GM23338 (cell line): ENCODE measurements at regions not wholly inside any gene's neighbourhood (a gene's known extent, or its start where the extent isn't known, plus 50 kb on each side); places are given as distances from the start of the nearest gene placed in this dataset.

Experiments used
- ATAC-seq: fragments of 200-7000 bp; cut with Tn5 transposase; 3 replicates; pipeline ENCODE4 v1.9.1; 2020
- DNase-seq: peaks from one replicate; pipeline ENCODE4 v3.0.0-alpha.2; 2015; ENCODE audit warnings: low spot score
- H2AFZ ChIP-seq: fragments of 200-600 bp; sonication (generic); 2 replicates; pipeline ENCODE4 v1.8.0; 2016; ENCODE audit warnings: antibody characterized with exemption, mild to moderate bottlenecking, moderate library complexity
- H3F3A ChIP-seq: fragments of 200-600 bp; sonication (generic); replicated peaks from 2 replicates; pipeline ENCODE4 v1.8.0; 2017; ENCODE audit warnings: antibody characterized with exemption, mixed run types, low read depth
- H3K27ac ChIP-seq: fragments of 200-600 bp; sonication (generic); 2 replicates; pipeline ENCODE4 v1.6.1; 2016; ENCODE audit warnings: low read depth
- H3K27me3 ChIP-seq: fragments of 200-600 bp; sonication (generic); 2 replicates; pipeline ENCODE4 v1.8.0; 2016; ENCODE audit warnings: mild to moderate bottlenecking, mixed run types, moderate library complexity; ENCODE audit not compliant: insufficient read depth
- H3K36me3 ChIP-seq: fragments of 200-600 bp; sonication (generic); 2 replicates; pipeline ENCODE4 v1.8.0; 2016; ENCODE audit warnings: mild to moderate bottlenecking; ENCODE audit not compliant: insufficient read depth
- H3K4me1 ChIP-seq: fragments of 200-600 bp; sonication (generic); 2 replicates; pipeline ENCODE4 v1.8.0; 2016; ENCODE audit warnings: mild to moderate bottlenecking, moderate library complexity; ENCODE audit not compliant: insufficient read depth
- H3K4me2 ChIP-seq: fragments of 200-600 bp; sonication (generic); 2 replicates; pipeline ENCODE4 v1.7.1; 2017; ENCODE audit warnings: mixed run types
- H3K4me3 ChIP-seq: fragments of 200-600 bp; sonication (generic); 2 replicates; pipeline ENCODE4 v1.6.1; 2016; ENCODE audit warnings: mixed run types
- H3K79me2 ChIP-seq: fragments of 200-600 bp; sonication (generic); replicated peaks from 2 replicates; pipeline ENCODE4 v1.8.0; 2017; ENCODE audit warnings: mild to moderate bottlenecking; ENCODE audit not compliant: insufficient read depth
- H3K9me2 ChIP-seq: fragments of 200-600 bp; sonication (generic); 2 replicates; pipeline ENCODE4 v1.8.0; 2017; ENCODE audit not compliant: insufficient read depth
- H4K20me1 ChIP-seq: fragments of 200-600 bp; sonication (generic); replicated peaks from 2 replicates; pipeline ENCODE4 v1.8.0; 2017; ENCODE audit warnings: mild to moderate bottlenecking; ENCODE audit not compliant: insufficient read depth
- H3K27ac Mint-ChIP-seq: 2 replicates; pipeline ENCODE4 v1.8.0; 2020; ENCODE audit warnings: inconsistent platforms, mild to moderate bottlenecking, moderate library complexity, mixed read lengths
- H3K27me3 Mint-ChIP-seq: 3 replicates; pipeline ENCODE4 v1.8.0; 2022; ENCODE audit warnings: low read depth, mild to moderate bottlenecking, moderate library complexity, mixed read lengths, inconsistent platforms; ENCODE audit not compliant: insufficient read depth, poor library complexity
- H3K36me3 Mint-ChIP-seq: 3 replicates; pipeline ENCODE4 v1.8.0; 2021; ENCODE audit warnings: low read depth, mild to moderate bottlenecking, inconsistent platforms, moderate library complexity, mixed read lengths
- H3K4me1 Mint-ChIP-seq: 3 replicates; pipeline ENCODE4 v1.8.0; 2020; ENCODE audit warnings: mild to moderate bottlenecking, inconsistent platforms, mixed read lengths
- H3K4me3 Mint-ChIP-seq: 3 replicates; pipeline ENCODE4 v1.8.0; 2021; ENCODE audit warnings: moderate library complexity, mild to moderate bottlenecking, inconsistent platforms, mixed read lengths
- H3K9me3 Mint-ChIP-seq: 3 replicates; pipeline ENCODE4 v1.8.0; 2020; ENCODE audit warnings: moderate library complexity, mild to moderate bottlenecking, inconsistent platforms, mixed read lengths
- CREB1 ChIP-seq: fragments of 250-450 bp; sonication (Bioruptor Pico); IDR thresholded peaks from 2 replicates; pipeline ENCODE4 v1.5.0; 2020; ENCODE audit warnings: low read depth, mild to moderate bottlenecking, moderate library complexity
- EZH2 ChIP-seq: fragments of 200-600 bp; sonication (generic); IDR thresholded peaks from one replicate; pipeline ENCODE4 v1.8.0; 2017; ENCODE audit warnings: antibody characterized with exemption, mild to moderate bottlenecking, low read depth; ENCODE audit not compliant: unreplicated experiment
- EZH2phosphoT487 ChIP-seq: fragments of 200-600 bp; sonication (generic); IDR thresholded peaks from one replicate; pipeline ENCODE4 v1.8.1; 2018; ENCODE audit warnings: antibody characterized with exemption; ENCODE audit not compliant: unreplicated experiment
- JUNB ChIP-seq: IDR thresholded peaks from one replicate; pipeline ENCODE4 v1.6.1; 2016; ENCODE audit warnings: antibody characterized with exemption; ENCODE audit not compliant: unreplicated experiment
- NANOG ChIP-seq: IDR thresholded peaks from 2 replicates; pipeline ENCODE4 v1.6.1; 2016; ENCODE audit warnings: antibody characterized with exemption, borderline replicate concordance
- POLR2AphosphoS5 ChIP-seq: IDR thresholded peaks from 2 replicates; pipeline ENCODE4 v1.6.1; 2016; ENCODE audit warnings: antibody characterized with exemption, low read depth
- STAT1 ChIP-seq: IDR thresholded peaks from one replicate; pipeline ENCODE4 v1.6.1; 2016; ENCODE audit warnings: antibody characterized with exemption; ENCODE audit not compliant: unreplicated experiment
- ZNF114 ChIP-seq: fragments of 250-450 bp; sonication (Bioruptor Pico); IDR thresholded peaks from 2 replicates; pipeline ENCODE4 v1.5.0; 2020; ENCODE audit warnings: mild to moderate bottlenecking, moderate library complexity
- ZNF331 ChIP-seq: fragments of 250-450 bp; sonication (Bioruptor Pico); IDR thresholded peaks from 2 replicates; pipeline ENCODE4 v1.5.0; 2020; ENCODE audit warnings: low read depth, mild to moderate bottlenecking, moderate library complexity
- TF ChIP-seq, protein P1 (sequence below), 2 experiments: fragments of 200-600 bp in 1 of 2; sonication (generic) in 1 of 2; conservative IDR thresholded peaks; 2 replicates each; pipeline versions ENCODE4 v1.5.1 to v1.6.1; 2016 to 2017; ENCODE audit warnings: antibody characterized with exemption in 2 of 2, low read depth in 2 of 2, mild to moderate bottlenecking in 2 of 2, moderate library complexity in 1 of 2
- TF ChIP-seq, protein P2 (sequence below): IDR thresholded peaks from one replicate; pipeline ENCODE4 v1.6.1; 2018; ENCODE audit warnings: antibody characterized with exemption; ENCODE audit not compliant: unreplicated experiment
- TF ChIP-seq, protein P3 (sequence below): IDR thresholded peaks from 2 replicates; pipeline ENCODE4 v1.6.1; 2016; ENCODE audit warnings: antibody characterized with exemption
- TF ChIP-seq, protein P4 (sequence below): fragments of 250-450 bp; sonication (Bioruptor Pico); IDR thresholded peaks from 2 replicates; pipeline ENCODE4 v1.5.0; 2020; ENCODE audit warnings: mild to moderate bottlenecking, moderate library complexity

DNA sequence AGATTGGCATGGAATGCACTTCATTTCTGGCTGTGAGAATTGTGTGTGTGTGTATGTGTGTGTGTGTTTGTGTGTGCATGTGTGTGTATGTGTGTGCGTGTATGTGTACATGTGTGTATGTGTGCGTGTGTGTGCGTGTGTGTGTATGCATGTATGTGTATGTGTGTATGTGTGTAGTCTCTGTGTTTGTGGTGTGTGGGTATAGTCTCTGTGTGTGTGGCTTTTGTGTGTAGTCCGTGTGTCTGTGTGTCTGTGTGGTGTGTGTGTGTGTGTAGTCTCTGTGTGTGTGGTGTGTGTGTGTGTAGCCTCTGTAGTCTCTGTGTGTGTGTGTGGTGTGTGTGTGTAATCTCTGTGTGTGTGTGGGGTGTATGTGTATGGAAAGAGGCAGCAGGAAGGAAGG, 247.3 kb upstream of the SOX11 start:
- Mint-ChIP-seq H3K27ac (no peak overlapping the region), H3K4me1 (no peaks in the 10 kb centered on the region), H3K4me3 (no peak overlapping the region), H3K36me3 (peaks cover 6% of the 10 kb centered on the region; the same call in 1 of the 3 replicates), H3K9me3 (peaks cover 62% of the 10 kb centered on the region), H3K27me3 (no peaks in the 10 kb centered on the region)
- H3K4me2 ChIP-seq: no peak overlapping the region
- no peaks in the 10 kb centered on the region for H4K20me1 ChIP-seq
- DNase-seq: no peak
- H3K36me3 ChIP-seq: no peaks in the 10 kb centered on the region
- H3K27ac ChIP-seq: no peak overlapping the region
- TF ChIP-seq EZH2: no peak
- TF ChIP-seq, protein P1, sequence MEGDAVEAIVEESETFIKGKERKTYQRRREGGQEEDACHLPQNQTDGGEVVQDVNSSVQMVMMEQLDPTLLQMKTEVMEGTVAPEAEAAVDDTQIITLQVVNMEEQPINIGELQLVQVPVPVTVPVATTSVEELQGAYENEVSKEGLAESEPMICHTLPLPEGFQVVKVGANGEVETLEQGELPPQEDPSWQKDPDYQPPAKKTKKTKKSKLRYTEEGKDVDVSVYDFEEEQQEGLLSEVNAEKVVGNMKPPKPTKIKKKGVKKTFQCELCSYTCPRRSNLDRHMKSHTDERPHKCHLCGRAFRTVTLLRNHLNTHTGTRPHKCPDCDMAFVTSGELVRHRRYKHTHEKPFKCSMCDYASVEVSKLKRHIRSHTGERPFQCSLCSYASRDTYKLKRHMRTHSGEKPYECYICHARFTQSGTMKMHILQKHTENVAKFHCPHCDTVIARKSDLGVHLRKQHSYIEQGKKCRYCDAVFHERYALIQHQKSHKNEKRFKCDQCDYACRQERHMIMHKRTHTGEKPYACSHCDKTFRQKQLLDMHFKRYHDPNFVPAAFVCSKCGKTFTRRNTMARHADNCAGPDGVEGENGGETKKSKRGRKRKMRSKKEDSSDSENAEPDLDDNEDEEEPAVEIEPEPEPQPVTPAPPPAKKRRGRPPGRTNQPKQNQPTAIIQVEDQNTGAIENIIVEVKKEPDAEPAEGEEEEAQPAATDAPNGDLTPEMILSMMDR (conservative IDR thresholded peaks at IDR 0.05; ENCODE audit: low read depth in 2 of 2): no peak
- TF ChIP-seq, protein P2, sequence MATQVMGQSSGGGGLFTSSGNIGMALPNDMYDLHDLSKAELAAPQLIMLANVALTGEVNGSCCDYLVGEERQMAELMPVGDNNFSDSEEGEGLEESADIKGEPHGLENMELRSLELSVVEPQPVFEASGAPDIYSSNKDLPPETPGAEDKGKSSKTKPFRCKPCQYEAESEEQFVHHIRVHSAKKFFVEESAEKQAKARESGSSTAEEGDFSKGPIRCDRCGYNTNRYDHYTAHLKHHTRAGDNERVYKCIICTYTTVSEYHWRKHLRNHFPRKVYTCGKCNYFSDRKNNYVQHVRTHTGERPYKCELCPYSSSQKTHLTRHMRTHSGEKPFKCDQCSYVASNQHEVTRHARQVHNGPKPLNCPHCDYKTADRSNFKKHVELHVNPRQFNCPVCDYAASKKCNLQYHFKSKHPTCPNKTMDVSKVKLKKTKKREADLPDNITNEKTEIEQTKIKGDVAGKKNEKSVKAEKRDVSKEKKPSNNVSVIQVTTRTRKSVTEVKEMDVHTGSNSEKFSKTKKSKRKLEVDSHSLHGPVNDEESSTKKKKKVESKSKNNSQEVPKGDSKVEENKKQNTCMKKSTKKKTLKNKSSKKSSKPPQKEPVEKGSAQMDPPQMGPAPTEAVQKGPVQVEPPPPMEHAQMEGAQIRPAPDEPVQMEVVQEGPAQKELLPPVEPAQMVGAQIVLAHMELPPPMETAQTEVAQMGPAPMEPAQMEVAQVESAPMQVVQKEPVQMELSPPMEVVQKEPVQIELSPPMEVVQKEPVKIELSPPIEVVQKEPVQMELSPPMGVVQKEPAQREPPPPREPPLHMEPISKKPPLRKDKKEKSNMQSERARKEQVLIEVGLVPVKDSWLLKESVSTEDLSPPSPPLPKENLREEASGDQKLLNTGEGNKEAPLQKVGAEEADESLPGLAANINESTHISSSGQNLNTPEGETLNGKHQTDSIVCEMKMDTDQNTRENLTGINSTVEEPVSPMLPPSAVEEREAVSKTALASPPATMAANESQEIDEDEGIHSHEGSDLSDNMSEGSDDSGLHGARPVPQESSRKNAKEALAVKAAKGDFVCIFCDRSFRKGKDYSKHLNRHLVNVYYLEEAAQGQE: no peak
- no peak for TF ChIP-seq EZH2phosphoT487
- TF ChIP-seq JUNB: no peak
- no peak for TF ChIP-seq STAT1
- no peak for TF ChIP-seq POLR2AphosphoS5
- no peak for TF ChIP-seq ZNF114 (CRISPR knock-in tag)
- TF ChIP-seq, protein P3, sequence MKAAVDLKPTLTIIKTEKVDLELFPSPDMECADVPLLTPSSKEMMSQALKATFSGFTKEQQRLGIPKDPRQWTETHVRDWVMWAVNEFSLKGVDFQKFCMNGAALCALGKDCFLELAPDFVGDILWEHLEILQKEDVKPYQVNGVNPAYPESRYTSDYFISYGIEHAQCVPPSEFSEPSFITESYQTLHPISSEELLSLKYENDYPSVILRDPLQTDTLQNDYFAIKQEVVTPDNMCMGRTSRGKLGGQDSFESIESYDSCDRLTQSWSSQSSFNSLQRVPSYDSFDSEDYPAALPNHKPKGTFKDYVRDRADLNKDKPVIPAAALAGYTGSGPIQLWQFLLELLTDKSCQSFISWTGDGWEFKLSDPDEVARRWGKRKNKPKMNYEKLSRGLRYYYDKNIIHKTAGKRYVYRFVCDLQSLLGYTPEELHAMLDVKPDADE: no peak
- no peak for TF ChIP-seq ZNF331 (CRISPR knock-in tag)
- no peak for TF ChIP-seq CREB1
- TF ChIP-seq, protein P4, sequence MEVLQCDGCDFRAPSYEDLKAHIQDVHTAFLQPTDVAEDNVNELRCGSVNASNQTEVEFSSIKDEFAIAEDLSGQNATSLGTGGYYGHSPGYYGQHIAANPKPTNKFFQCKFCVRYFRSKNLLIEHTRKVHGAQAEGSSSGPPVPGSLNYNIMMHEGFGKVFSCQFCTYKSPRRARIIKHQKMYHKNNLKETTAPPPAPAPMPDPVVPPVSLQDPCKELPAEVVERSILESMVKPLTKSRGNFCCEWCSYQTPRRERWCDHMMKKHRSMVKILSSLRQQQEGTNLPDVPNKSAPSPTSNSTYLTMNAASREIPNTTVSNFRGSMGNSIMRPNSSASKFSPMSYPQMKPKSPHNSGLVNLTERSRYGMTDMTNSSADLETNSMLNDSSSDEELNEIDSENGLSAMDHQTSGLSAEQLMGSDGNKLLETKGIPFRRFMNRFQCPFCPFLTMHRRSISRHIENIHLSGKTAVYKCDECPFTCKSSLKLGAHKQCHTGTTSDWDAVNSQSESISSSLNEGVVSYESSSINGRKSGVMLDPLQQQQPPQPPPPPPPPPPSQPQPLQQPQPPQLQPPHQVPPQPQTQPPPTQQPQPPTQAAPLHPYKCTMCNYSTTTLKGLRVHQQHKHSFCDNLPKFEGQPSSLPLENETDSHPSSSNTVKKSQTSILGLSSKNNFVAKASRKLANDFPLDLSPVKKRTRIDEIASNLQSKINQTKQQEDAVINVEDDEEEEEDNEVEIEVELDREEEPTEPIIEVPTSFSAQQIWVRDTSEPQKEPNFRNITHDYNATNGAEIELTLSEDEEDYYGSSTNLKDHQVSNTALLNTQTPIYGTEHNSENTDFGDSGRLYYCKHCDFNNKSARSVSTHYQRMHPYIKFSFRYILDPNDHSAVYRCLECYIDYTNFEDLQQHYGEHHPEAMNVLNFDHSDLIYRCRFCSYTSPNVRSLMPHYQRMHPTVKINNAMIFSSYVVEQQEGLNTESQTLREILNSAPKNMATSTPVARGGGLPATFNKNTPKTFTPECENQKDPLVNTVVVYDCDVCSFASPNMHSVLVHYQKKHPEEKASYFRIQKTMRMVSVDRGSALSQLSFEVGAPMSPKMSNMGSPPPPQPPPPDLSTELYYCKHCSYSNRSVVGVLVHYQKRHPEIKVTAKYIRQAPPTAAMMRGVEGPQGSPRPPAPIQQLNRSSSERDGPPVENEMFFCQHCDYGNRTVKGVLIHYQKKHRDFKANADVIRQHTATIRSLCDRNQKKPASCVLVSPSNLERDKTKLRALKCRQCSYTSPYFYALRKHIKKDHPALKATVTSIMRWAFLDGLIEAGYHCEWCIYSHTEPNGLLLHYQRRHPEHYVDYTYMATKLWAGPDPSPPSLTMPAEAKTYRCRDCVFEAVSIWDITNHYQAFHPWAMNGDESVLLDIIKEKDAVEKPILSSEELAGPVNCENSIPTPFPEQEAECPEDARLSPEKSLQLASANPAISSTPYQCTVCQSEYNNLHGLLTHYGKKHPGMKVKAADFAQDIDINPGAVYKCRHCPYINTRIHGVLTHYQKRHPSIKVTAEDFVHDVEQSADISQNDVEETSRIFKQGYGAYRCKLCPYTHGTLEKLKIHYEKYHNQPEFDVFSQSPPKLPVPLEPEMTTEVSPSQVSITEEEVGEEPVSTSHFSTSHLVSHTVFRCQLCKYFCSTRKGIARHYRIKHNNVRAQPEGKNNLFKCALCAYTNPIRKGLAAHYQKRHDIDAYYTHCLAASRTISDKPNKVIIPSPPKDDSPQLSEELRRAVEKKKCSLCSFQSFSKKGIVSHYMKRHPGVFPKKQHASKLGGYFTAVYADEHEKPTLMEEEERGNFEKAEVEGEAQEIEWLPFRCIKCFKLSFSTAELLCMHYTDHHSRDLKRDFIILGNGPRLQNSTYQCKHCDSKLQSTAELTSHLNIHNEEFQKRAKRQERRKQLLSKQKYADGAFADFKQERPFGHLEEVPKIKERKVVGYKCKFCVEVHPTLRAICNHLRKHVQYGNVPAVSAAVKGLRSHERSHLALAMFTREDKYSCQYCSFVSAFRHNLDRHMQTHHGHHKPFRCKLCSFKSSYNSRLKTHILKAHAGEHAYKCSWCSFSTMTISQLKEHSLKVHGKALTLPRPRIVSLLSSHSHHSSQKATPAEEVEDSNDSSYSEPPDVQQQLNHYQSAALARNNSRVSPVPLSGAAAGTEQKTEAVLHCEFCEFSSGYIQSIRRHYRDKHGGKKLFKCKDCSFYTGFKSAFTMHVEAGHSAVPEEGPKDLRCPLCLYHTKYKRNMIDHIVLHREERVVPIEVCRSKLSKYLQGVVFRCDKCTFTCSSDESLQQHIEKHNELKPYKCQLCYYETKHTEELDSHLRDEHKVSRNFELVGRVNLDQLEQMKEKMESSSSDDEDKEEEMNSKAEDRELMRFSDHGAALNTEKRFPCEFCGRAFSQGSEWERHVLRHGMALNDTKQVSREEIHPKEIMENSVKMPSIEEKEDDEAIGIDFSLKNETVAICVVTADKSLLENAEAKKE (CRISPR knock-in tag): no peak
- TF ChIP-seq NANOG: no peak
- H3K4me3 ChIP-seq: no peak overlapping the region
- no peak overlapping the region for H2AFZ ChIP-seq
- no peaks in the 10 kb centered on the region for H3K9me2 ChIP-seq
- no peaks in the 10 kb centered on the region for H3F3A ChIP-seq
- no peaks in the 10 kb centered on the region for H3K79me2 ChIP-seq
- ATAC-seq: no peak
- H3K27me3 ChIP-seq: no peaks in the 10 kb centered on the region
- no peaks in the 10 kb centered on the region for H3K4me1 ChIP-seq
